Middle frontal gyrus (tissue), 1 donor: ENCODE measurements at regions not wholly inside any gene's neighbourhood (a gene's known extent, or its start where the extent isn't known, plus 50 kb on each side); places are given as distances from the start of the nearest gene placed in this dataset.
"Not testable (repeated sequence)": the region's sequence is repeated elsewhere in the genome, so short reads cannot be mapped to it uniquely, and the experiment has no call there.

Experiments
- DNase-seq: peaks from one replicate; pipeline ENCODE4 v3.0.0-alpha.2; 2015; ENCODE audit warnings: low spot score; ENCODE audit errors: extremely low spot score

DNA sequence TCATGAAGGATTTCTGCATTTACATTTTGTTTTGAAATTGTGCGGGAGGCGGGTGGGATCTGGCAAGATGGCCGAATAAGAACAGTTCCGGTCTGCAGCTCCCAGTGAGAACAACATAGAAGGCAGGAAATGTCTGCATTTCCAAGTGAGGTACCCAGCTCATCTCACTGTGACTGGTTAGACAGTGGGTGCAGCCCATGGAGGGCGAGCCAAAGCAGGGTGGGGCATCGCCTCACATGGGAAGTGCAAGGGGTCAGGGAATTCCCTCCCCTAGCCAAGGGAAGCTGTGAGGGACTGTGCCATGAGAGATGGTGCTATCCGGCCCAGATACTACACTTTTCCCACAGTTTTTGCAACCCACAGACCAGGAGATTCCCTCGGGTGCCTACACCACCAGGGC is 215.0 kb upstream of the USP24 start:
- DNase-seq = not testable (repeated sequence)

DNA sequence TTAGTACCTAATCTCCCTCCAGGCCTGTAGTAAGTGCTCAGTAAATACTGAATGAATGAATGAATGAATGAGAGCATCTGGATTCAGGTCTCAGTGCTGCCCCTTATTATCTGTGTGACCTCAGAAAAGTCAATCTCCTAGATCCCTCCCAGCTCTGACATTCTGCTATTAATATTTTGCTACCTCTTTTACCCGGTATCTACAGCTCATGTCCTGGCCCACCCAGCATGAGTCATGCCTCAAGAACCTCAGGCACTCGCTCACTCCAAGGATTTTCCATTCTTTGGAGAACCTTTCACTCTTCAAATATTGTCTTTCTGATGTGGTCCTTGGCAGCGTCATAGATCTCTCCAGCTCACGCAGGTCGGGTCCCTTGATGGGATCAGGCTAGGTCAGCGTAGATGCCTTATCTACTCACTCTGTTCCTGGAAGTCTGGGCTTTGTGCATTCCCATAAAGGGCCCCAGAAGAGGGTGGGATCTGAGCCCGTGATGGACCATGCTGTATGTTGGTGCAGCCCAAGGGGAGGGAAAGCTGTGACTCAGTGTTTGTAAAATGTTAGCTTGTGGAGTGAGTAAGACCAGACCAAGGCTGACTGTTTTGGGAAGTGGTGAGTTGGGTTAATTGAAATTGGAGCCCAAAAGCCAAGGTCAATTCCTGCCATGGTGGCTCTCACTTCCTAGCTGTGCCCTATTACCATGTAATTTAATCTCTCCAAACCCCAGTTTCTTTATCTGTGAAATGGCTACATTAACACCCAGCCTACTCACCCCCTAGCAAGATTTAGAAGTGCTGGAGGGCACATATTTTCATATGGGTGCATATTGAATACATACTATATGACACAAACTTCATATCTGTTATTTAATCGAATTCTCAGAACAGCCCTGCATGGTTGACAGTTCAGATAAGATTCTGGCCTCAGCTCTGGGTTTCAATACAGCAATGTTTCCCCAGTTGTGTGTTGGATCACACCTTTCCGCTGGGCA is 214.1 kb upstream of the USP24 start:
- DNase-seq = no peak

DNA sequence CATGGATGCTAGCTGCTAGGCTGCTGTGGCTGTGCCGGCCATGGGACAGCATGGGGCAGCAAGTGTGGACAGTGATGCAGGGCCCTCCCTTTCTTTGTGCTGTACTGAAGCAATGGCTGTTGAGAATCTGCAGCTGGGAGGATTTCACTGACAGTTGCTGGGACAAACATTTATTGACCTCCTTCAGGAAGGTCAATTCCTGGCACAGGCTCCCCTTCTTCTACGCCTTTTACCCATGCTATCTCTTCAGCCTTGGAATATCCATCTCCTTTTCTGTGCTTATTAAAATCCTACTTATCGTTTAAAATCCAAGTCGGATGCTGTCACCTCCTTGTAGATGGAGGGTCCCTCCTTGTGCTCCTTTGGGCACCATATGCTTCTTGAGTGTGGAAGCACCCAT is 213.1 kb upstream of the USP24 start:
- DNase-seq = no peak

DNA sequence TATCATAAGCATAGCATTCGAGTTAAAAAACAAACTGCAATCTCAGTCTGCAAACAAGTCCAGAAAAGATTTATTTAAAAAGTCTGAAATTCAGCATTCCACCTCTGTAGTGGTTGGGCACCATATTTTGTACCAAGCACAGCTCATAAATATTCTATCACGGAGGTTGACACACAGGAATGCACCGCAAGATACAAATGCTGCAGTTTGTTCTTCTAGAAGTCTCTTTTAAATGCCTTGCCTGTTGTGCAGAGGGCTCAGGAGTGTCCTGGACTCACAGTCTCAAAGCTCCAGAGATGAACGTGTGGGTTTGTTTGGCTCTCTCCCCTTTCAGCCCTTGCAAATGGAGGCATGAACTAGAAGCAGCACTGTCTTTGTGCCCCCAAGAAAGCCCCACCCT is 212.4 kb upstream of the USP24 start:
- DNase-seq = no peak

DNA sequence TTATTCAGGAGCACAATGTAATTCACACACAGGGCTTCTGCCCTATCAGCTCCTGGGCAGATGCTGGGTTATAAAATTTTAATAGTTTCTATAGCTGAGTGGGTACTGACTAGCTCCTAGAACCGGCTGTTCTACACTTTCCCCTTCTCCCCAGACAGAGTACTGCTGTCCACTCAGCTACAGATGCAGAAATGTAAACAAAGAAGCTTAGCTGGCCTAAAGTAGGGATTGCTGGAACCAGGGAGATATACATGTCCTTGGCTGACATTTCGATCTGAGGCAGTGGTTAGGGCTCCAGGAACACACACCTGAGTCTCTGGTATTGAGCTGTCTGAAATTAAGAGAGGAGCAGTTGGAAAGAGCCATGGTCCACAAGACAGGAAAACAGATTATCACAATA is 211.5 kb upstream of the USP24 start:
- no peak for DNase-seq

DNA sequence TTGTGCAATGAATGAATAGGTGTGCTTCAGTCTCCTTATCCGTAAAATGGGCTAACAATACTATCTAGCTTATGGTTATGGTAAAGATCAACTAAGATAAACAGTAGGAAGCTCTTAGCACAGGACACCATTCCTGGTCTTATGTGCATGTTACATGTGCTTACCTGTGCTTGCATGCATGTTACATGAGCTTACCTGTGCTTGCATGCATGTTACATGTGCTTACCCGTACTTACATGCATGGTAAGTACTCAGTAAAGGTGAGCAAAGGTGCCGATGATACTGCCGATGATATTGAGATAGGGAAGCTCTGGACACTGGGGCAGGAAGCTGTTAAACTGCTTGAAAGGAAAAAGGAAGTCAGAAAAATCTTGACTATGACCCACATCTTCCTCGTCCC is 211.0 kb upstream of the USP24 start:
- DNase-seq = no peak

DNA sequence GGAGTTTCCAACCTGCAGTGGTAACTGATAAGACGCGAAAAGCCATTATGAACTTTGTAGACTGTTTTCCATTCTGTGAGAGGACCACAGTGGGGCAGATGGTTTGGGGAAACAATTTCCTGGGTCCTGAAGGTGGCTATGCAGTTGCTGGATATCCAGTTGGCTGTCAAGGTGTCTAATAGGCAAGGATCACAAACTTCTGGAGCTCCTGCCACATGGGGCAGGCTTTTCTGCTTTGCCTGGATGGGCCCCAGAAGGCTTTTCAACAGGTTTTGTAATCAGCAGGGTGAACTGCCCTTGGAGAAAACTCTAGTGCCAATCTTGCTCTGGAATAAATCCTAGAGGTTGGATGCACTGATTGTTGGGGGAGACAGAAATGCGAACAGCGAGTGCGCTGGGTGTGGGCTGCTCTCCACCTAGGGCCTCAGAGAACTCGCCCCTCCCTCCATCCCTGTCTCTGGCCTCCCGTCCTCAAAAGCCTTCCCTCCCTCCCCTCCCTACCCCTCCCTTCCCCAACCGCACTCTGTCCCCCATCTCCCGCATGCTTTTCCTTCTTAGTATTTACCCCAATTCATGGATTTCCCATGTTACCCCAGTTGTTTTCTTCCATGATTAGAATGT is 210.3 kb upstream of the USP24 start:
- DNase-seq = no peak

DNA sequence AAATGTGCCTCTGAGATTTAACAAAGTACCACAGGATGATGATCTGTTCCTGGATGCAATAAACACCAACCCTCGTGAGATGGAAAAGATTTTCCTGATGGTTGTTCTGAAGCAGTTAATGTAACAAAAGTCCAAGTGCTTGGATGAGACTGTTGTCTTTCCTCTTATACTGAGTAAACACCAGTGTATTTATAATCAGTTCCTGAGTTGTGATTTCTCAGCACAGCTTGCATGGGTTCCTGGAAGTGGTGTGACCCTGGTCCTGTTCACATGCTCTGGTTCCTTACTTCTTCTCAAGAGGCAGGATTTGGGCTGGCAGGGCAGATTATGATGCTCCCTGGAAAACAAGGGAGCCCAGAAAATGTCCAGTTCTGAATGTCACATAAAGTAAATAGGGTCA is 208.2 kb upstream of the USP24 start:
- no peak for DNase-seq

DNA sequence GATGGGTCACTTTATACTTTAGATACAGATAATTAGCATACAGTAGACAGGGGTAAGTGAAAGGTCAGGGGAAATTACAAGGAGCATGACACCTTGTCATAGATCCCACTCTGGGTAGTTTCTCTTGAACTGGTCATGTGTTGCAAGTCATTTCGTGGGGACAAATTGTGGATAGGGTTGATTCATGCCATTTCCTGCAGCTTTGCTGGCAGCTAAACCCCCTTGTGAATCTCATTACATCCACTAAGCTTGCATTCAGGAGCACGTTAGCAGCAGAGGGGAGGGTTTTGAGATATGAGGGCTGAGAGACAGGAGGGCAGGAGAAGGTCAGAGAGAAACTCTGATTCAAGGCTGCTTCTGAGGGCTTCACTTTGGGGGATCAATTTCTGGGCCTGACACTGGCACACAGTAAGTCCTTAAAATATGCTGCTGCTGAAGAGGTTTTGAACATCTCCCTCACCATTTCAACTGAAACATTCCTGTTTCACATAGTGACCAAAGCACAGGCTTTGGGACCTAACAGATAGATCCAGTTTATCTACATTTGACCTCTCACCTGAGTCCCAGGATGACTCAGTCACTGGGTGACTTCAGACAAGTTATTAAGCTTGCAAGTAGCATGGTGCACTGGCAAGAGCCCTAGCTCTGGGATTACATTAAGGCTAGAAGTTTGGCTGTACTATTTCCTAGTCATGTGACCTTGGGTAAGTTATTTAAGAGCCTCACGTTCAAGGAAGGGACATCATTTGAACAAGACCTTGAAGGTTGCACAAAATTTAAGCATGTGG is 206.0 kb upstream of the USP24 start:
- DNase-seq = no peak

DNA sequence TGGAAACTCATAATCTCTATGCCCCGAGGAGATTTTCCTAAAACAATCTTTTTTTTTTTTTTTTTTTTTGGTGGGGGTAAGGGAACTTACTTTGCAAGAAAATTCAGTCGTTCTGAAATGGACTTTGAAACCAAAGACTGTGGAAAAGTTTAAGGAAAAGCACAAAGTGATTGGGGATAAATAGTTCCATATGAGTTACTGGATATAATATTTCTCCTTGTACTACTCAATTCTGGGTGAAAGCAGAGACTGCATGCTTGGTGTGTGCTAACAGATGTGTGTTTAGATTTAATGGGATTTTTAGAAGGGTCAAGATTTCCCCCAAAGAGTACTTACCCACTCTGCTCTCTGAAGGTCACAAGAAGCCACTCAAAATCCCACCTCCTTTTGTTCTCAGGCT is 204.9 kb upstream of the USP24 start:
- no peak for DNase-seq

DNA sequence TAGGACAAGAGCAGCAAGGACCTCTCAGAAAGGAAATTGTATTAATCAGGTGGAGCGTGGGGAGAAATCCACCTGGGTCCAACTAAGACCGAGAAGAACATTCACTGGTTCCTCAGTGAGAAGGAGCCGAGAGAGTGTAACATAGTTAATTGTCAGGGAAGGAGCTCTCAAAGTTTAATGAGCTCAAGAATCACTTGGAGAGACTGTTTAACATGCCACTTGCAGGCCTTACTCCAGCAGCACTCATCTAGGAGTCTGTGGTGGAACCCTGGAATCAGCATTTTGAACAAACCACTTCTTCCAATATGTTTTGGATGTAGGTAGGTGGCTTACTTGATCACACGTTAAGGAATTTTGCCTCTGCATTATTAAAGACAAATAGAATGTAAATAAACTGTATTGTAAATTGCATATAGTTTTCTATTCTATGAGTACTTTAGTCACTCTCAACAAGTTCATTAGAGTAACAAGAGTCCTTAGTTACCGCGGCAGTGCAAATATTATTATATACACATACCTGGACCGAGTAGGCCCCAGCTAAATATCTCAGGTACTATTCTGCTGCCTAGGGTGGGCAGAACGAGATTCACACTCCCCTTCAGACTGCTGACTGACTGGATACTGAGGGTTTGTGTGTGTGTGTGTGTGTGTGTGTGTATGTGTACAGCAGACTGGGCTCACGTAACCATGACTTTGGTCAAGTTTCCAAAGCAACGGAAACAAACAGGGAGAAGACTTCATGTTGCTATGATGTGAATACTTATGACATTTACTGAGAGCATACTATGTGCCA is 203.2 kb upstream of the USP24 start:
- DNase-seq = no peak

DNA sequence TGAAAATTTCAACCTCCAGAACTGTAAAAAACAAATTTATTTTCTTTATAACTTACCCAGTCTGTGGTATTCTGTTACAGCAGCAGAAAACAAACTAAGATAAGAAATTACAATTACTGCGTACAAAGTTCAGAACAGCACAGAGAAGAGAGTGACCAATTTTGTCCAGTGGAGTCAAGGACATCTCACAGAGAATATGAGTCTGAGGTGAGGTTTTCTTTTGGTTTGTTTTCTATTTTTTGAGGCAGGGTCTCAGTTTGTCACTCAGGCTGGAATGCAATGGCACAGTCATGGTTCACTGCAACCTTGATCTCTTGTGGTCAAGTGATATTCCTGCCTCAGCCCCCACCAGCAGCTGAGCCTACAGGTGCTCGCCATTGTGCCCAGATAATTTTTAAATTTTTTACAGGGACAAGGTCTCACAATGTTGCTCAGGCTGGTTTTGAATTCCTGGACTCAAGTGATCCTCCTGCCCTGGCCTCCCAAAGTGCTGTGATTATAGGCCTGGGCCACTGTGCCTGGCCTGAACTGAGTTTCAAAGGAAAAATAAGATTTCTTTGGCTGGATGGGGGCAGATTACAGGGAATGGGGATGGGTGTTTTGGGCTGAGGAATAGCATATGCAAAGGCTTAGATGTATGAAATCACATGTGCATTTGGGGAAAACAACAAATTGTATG is 201.1 kb upstream of the USP24 start:
- no peak for DNase-seq

DNA sequence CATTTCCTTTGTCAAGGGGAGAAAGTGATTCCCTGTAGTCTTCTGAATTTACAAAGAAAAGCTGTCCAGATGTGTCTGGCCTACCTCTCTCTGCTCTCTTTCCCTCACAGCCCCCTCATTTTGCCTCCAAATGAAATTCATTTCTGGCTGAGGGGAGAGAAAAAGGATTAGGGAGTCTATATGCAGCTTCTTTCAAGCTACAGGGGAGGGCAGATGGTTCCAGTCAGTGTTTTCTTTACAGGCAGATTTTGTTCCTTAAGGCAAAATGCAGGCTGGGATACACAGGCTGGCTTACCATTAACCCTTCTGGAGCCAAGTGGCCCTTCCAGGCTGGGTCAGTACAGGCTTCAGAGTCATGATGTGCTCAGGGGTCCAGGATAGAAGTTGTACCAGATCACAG is 198.1 kb upstream of the USP24 start:
- no peak for DNase-seq

DNA sequence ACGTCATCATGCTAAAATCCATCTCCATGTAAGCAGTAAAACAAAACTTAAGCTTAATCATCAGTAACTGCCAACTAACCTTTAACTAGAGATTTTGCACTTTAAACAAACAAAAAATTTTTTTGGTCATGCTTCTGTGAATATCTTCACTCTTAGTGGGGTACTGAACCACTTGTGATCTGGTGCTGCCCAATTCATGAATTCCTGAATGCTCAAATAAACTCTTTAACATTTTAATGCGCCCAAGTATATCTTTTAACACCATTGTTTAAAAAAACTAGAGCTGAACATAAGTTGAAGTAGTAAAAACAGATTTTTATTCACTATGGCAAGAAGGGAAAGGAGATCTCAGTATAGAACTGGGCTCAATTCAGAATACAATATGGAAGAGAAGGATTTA is 196.9 kb upstream of the USP24 start:
- no peak for DNase-seq

DNA sequence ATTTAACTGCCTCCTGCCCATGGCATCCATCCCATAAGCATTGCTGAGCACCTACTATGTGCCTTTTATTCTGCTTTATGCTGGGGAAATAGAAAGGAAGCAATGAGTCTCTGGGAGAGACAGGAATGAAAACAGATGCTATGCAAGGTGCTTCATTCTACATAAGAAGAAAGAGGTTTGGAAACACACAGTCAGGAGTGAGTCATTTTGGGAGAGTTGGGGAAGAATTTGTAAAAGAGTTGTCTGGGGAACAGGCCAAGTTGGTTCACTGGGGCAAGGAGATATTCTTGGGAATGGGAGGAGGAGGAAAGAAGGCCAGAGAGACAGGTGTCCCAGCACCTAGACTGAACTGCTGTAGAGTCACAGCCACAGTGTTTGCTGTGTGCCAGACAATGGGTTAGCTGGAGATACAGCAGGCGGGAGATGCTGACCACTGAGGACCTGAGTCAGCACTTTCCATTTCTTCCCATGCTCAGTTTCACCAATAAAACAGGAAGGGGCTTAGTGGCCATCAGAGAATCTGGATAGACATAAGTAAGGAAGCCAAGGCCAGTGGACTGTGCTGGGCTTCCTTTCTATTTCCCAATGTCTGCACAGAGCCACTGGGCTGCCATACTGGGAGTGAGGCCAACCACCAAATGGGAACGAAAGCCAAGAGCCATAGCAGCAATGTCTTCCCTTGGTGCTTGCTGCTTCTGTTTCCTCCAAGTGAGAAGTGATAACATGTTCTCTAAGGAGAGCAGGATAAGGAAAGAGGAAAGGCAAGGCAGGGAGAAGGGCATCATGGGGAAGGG is 187.7 kb upstream of the USP24 start:
- no peak for DNase-seq

DNA sequence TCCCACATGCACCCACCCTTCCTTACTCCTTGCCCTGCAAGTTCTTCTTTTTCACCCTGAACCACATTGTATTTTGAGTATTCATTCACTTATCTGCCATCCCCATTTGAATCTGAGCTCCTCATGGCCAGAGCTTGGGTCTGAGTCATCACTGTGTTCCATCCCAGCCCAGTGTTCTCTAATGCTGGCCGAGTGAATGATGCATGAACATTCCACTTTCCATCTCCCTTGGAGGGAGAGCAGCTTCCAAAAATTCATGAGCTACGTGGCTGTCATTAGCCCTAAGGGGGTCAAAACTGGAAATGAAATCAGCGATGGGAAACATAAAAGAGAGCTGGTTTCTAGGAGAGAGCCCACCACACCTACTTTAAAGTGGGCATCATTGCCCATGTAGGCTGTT is 187.0 kb upstream of the USP24 start:
- no peak for DNase-seq

DNA sequence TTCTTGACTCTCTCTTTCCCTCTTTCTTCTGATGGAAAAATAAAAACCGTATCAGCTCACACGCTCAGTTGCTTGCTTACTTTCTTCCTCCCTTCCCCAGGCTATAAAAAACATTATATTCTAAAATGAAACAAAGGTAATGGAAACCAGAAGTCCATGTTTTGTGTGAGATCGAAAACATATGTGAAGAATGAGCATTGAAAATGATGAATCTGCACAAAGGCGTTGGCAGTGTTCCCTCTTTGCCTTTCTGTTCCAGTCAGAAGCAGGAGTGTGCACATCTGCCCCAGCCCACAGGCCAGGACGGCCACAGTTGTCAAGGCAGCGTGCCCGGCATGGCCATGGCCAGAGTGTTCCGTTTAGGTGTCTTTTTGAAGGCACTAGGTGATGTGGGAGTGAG is 185.3 kb upstream of the USP24 start:
- no peak for DNase-seq

DNA sequence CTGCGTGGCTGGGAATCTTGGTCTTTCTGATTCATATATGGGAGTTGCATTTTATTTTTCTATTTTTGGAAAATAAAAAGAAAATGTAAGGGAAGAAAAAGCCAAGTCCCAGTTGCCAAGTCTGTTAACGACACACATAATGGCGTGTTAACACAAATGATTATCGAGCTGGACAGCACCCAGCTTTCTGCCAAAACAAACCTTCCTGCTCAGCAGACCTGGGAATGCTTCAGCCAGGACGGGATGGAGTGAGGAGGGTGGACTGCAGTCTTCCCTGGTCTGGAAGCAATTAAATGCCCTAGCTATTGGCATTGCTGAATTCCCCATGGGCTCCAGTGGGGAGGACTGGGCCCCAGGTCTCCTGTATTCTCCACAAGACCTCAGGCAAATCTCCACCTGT is 184.2 kb upstream of the USP24 start:
- DNase-seq = no peak

DNA sequence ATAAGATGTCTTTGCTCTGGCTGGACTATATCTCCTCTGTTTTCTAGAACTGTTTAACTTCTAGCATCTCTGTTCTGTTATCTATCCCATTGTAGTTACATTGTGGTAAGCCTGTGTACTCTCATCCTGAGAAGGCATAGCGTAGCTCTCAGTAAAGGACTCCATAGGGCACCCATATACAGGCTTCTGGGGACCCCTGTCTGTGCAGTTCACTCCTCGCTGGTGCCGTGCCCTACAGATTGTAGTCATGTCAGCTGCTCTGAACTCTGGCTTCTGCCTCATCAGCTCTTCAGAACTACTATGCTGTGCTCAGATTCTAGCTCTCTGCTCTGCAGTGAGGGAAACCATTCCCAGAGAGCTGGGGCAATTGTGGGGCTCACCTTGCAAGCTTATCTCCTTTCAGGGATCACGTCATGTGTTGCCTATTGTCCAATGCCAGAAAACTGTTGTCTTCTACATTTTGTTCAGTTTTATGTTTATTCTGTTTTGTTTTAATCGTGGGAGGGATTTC is 181.3 kb upstream of the USP24 start:
- no peak for DNase-seq

DNA sequence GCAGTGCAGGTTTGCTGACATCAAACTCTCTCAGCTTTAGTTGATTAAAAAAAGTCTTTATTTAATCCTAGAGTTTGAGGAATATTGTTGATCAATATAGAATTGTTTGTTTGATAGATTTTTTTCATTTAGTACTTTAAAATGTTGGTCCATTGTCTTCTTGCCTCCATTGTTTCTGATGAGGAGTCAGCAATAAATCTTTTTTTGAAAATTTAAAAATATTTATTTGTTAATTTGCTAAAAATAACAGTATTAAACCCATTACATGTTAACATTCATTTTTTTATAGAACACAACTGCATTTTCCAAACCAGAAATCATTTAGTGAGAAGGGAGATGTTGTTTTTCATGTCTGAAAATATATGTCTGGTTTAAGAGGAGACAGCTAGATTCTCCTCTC is 173.8 kb upstream of the USP24 start:
- no peak for DNase-seq
